Nephron progenitor cell (in vitro differentiated cells): ENCODE measurements at regions not wholly inside any gene's neighbourhood (a gene's known extent, or its start where the extent isn't known, plus 50 kb on each side); places are given as distances from the start of the nearest gene placed in this dataset.

Experiments used
- DNase-seq: peaks from one replicate; pipeline ENCODE4 v3.0.0; 2021
- H3K27ac Mint-ChIP-seq: 2 replicates; pipeline ENCODE4 v1.8.0; 2021; ENCODE audit warnings: mild to moderate bottlenecking, moderate library complexity, mixed read lengths
- H3K27me3 Mint-ChIP-seq: 2 replicates; pipeline ENCODE4 v1.8.0; 2021; ENCODE audit warnings: mild to moderate bottlenecking, low read depth, mixed read lengths; ENCODE audit not compliant: poor library complexity
- H3K36me3 Mint-ChIP-seq: 2 replicates; pipeline ENCODE4 v1.8.0; 2021; ENCODE audit warnings: low read depth, mixed read lengths
- H3K4me1 Mint-ChIP-seq: 2 replicates; pipeline ENCODE4 v1.8.0; 2021; ENCODE audit warnings: mixed read lengths
- H3K4me3 Mint-ChIP-seq: 2 replicates; pipeline ENCODE4 v1.8.0; 2021; ENCODE audit warnings: mild to moderate bottlenecking, moderate library complexity, mixed read lengths
- H3K9me3 Mint-ChIP-seq: 2 replicates; pipeline ENCODE4 v1.8.0; 2021; ENCODE audit warnings: mild to moderate bottlenecking, moderate library complexity, mixed read lengths
- CTCF ChIP-seq: fragments of 200-600 bp; sonication (generic); IDR thresholded peaks from 2 replicates; pipeline ENCODE4 v1.5.0; 2021; ENCODE audit warnings: antibody characterized with exemption

- Mint-ChIP-seq H3K9me3 (no peaks in the 10 kb centered on the region), H3K4me3 (no peak overlapping the region), H3K27me3 (no peaks in the 10 kb centered on the region), H3K27ac (no peak overlapping the region), H3K36me3 (no peaks in the 10 kb centered on the region), H3K4me1 (no peaks in the 10 kb centered on the region)
- no peak for DNase-seq
- no peak for TF ChIP-seq CTCF
Observed at GRCh38 chr5:162384225-162384624, 316.7 kb downstream of the GABRG2 start.

DNA sequence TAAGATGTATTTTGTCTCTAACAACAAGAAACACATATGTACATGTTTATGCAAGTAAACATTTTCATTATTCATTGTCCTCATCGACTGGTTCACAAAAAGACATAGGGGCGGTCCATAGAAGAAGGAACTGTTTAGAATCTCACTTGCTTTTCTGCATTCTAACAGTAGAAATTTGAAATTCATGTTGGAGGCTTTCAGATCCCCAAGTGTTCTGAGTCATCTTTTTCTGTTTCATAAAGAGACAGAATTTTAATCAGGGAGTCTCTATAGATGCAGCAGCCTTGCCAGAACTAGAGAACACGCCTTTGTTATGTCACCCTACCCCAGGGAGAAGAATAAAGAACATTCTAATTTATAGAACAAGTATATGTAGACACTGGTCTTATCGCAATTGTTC is 324.3 kb downstream of the GABRG2 start:
- H3K4me1 Mint-ChIP-seq, result no peaks in the 10 kb centered on the region
- no peak for DNase-seq
- H3K9me3 Mint-ChIP-seq, result peaks cover 3% of the 10 kb centered on the region
- H3K36me3 Mint-ChIP-seq, result no peaks in the 10 kb centered on the region
- no peaks in the 10 kb centered on the region for H3K27me3 Mint-ChIP-seq
- H3K27ac Mint-ChIP-seq, result no peak overlapping the region
- H3K4me3 Mint-ChIP-seq, result no peak overlapping the region
- TF ChIP-seq CTCF, result no peak

DNA sequence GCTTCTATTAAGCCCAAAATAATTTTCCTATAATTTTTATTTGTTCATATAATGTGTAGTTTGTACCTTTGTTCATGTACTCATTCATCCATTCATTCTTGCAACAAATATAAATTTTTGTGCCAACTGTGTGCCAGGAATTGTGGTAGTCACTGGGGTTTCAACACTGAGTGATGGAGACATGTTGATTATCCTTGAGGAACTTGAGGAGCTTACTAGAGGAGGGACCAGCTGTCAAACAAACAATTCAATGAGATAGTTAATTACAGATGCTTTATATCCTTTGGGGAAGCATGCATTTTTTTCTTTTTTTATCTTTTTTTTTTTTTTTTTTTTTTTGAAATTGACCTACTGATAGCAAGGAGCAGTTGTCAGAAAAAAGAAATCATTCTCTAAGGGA is 324.8 kb downstream of the GABRG2 start:
- no peak for DNase-seq
- Mint-ChIP-seq H3K27me3 (no peaks in the 10 kb centered on the region), H3K9me3 (peaks cover 3% of the 10 kb centered on the region), H3K4me3 (no peak overlapping the region), H3K4me1 (no peaks in the 10 kb centered on the region), H3K36me3 (no peaks in the 10 kb centered on the region), H3K27ac (no peak overlapping the region)
- no peak for TF ChIP-seq CTCF

- Mint-ChIP-seq H3K4me3 (no peak overlapping the region), H3K36me3 (no peaks in the 10 kb centered on the region), H3K9me3 (peaks cover 10% of the 10 kb centered on the region)
Observed at GRCh38 chr5:162393534-162393933, 326.0 kb downstream of the GABRG2 start.

GRCh38 chr5:162407614-162408013 is 340.0 kb downstream of the GABRG2 start:
- TF ChIP-seq CTCF, result no peak
- Mint-ChIP-seq H3K27ac (no peak overlapping the region), H3K9me3 (no peaks in the 10 kb centered on the region), H3K27me3 (peaks cover 3% of the 10 kb centered on the region), H3K4me1 (no peaks in the 10 kb centered on the region), H3K4me3 (no peak overlapping the region), H3K36me3 (no peaks in the 10 kb centered on the region)
- no peak for DNase-seq

More at GRCh38 chr5:162393534-162393933, 326.0 kb downstream of the GABRG2 start:
- H3K4me1 Mint-ChIP-seq, result no peaks in the 10 kb centered on the region
- H3K27ac Mint-ChIP-seq, result no peak overlapping the region
- TF ChIP-seq CTCF, result no peak
- no peak for DNase-seq
- no peaks in the 10 kb centered on the region for H3K27me3 Mint-ChIP-seq

DNA sequence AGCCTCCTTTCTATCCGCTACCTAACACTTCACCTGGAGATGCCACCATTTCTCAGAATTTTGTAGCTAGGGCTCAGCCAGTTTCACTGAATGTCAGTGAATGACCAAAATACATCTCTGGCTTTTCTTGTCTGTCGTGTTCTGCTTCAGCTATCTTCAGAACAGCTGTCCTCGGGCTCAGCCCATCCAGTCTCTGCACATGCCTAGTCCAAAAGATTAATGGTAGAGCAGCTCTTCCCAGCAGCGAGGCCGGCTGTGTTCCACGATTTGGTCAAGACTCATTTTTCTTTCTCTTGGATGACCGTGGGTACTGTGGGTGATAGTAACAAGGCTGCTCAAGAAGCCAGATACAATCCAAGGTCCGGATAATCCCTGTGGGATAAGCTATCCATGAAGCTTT is 342.8 kb downstream of the GABRG2 start:
- Mint-ChIP-seq H3K27ac (no peak overlapping the region), H3K9me3 (no peaks in the 10 kb centered on the region), H3K27me3 (peaks cover 3% of the 10 kb centered on the region), H3K4me3 (no peak overlapping the region), H3K4me1 (no peaks in the 10 kb centered on the region), H3K36me3 (no peaks in the 10 kb centered on the region)
- TF ChIP-seq CTCF, result no peak
- no peak for DNase-seq
